DMS53 treated with DMSO at 0.1 percent for 48 hours (cell line): ENCODE measurements at regions not wholly inside any gene's neighbourhood (a gene's known extent, or its start where the extent isn't known, plus 50 kb on each side); places are given as distances from the start of the nearest gene placed in this dataset.
"Not testable (repeated sequence)": the region's sequence is repeated elsewhere in the genome, so short reads cannot be mapped to it uniquely, and the experiment has no call there.

ENCODE experiments used
- DNase-seq: peaks from one replicate; lab custom pipeline; 2025; ENCODE audit not compliant: unreplicated experiment; lab: John Stamatoyannopoulos, UW

- DNase-seq = not testable (repeated sequence)
These were observed 146.9 kb downstream of the LYPLAL1 start for GRCh38 chr1:219320563-219320962.

DNA sequence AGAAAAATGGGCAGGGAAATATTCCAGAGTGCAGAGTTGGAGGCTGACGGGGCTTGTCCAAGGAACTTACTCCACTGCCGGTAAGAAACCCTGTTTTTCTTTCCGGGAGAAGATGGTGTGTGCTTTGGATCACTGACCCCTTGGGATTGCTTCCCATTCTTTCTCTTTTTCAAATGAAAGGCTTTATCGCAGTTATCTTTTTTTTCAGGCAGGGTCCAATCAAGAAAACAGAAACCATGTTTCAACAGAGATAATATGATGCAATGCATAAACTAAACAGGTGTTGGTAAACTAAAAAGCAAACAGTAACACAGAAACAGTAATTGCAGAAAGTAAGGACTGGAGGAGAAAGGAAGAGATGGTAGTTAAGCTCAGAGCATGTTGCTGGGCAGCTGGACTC, 145.1 kb downstream of the LYPLAL1 start:
- no peak for DNase-seq

DNA sequence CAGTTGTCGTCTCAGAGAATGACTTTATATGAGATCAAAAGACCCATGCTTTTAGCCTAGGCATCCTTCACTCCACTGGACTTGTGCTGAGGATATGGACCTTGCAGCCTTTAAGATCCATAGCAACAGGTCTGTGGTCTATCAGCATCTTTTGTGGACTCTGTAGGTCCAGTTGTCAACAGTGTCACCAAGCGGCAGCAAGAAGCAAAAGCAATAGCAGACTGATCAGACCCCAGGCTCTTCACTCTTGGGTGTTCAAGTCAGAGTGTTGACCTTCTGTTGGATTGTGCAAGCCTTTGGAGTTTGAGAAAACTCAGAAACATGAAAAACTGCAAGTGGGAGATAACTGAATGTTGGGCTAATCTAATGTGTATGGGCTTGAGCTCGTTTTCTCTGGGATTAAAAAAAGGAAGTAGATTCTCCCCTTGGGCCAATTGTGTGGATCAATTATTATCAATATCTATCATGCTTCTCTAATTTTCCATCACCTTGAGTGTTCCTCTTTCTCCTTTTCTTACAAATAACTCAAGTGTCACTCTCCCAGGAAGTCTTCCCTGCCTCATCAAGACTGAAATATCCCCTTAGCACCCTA, 144.2 kb downstream of the LYPLAL1 start:
- DNase-seq = peak; percentile 52

- DNase-seq = no peak
These were observed 142.4 kb downstream of the LYPLAL1 start for GRCh38 chr1:219316066-219316465.

GRCh38 chr1:219313961-219314360, 140.3 kb downstream of the LYPLAL1 start:
- DNase-seq = no peak

- DNase-seq = peak; percentile 86
These were observed 139.3 kb downstream of the LYPLAL1 start for GRCh38 chr1:219312967-219313366.

GRCh38 chr1:219310181-219310728, 136.6 kb downstream of the LYPLAL1 start:
- peak; percentile 91 for DNase-seq

- no peak for DNase-seq
These were observed 134.7 kb downstream of the LYPLAL1 start for GRCh38 chr1:219308367-219308766.

- DNase-seq = peak; percentile 30
These were observed 130.8 kb downstream of the LYPLAL1 start for GRCh38 chr1:219304227-219305226.

GRCh38 chr1:219302697-219303096, 129.0 kb downstream of the LYPLAL1 start:
- DNase-seq = no peak

GRCh38 chr1:219299420-219299819, 125.7 kb downstream of the LYPLAL1 start:
- no peak for DNase-seq

GRCh38 chr1:219298571-219299148, 125.0 kb downstream of the LYPLAL1 start:
- no peak for DNase-seq

DNA sequence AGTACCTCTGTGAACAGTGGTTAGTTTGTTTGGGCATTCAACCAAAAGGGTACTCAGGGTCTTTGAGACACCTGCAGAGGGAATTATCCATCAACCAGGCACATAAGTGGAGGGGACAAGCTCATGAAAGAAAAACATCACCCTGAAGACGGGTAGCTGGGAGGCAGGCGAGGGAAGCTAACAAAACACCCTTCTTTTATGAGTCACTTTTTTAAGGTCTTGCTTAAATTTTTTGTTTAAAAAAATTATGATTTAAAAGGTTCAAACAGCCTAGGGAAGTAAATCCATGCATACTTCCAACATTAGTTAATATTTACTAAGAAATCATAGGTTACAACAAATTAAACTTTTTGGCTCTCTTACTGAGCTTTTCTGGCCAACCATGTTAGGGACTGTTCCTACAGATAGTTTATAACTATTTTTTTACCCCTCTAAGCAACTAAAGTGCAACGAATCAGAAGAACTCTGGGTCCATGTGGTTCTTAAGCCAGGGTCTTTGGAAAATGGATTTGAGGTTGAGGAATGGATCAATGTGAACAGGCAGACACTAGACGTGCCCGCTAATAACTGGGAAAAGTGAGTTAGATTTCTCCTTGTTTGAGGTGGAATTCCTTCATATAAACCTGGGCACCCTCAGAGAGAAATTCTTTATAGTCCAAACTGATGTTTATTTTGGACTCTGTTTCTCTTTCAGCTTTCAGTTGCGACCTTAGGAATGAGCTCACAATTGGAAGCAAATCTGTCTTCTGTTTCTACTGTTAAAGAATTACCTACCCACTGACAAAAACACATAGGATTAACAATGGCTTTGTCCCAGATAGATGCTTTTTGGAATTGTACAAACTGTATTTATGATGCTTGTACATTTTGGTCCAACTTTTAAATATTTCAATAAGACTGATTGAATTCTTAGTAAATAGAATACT, 123.0 kb downstream of the LYPLAL1 start:
- DNase-seq = no peak

GRCh38 chr1:219294251-219294650, 120.6 kb downstream of the LYPLAL1 start:
- no peak for DNase-seq

DNA sequence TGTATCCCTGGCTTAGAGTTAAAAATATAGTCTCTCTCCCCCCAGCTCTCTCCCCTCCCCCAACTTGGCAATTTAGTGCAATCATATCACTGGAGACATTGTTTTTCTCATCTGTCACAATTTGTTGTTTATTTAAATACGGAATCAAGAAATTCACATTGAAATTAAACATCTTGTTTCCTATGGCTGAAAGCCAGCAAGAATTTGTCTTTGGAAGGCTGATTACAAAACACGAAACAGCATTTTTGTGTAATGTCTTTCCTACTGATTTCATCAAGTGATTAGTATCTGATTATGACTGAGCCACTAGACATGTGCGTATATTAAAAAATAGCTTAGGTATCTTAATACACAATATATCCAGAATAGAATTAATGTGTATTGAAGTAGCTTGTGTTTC, 119.7 kb downstream of the LYPLAL1 start:
- no peak for DNase-seq

DNA sequence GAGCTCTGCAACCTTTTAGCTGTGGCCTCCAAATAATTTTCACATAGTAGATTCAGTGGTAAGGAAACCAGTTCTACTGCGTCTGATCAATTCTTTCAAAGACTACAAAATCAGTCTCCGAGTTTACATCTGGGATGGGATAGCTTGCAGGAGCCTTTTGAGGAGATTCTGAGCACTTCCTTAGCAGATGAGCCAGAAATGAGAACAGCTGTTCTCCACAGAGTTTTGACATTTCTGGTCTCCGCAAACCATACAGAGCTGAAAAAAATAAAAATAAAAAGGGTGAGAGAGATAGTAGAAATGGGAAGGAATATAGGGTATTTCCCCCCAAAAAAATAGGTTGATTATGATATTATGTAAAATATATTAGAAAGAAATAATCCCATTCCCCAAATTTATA, 119.3 kb downstream of the LYPLAL1 start:
- no peak for DNase-seq

- no peak for DNase-seq
These were observed 118.7 kb downstream of the LYPLAL1 start for GRCh38 chr1:219292341-219292740.

DNA sequence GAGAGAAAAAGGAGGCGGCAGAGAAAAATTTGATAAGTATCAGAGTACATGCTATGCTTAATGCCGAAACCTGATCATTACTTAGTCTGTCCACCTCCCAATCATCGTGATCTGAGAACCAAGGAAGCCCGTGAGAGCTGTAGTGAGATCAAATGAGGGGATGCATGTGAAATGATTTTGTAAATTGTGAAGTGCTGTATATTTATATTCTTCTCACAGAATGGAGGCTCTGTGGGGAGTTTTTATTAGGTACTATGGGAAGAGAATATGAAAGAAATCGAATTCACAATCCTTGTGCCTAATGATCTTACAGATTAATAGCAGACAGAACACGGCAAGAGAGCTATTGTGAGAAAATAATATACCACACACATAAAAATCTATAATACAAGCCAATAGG, 115.5 kb downstream of the LYPLAL1 start:
- DNase-seq = no peak

GRCh38 chr1:219283541-219283940, 109.9 kb downstream of the LYPLAL1 start:
- DNase-seq = no peak

DNA sequence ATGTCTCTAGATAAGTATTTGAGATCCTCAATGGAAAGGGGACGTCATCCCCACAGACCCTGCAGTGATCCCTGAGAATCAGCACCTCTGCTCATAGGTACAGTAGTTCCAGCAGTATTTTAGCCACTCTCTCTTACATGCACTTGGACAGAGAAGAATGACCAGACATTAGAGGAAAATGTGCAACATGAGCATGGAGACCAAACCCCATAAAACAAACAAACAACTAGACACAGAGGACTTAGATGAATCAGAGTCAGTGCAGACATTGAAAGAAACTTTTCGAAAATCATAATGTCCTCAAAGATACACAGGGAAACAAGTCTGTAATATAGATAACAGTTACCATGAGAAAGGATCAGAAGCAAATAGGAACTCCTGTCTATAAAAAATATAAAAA, 108.2 kb downstream of the LYPLAL1 start:
- DNase-seq = no peak
